ENCODE measurements at regions not wholly inside any gene's neighbourhood (a gene's known extent, or its start where the extent isn't known, plus 50 kb on each side); places are given as distances from the start of the nearest gene placed in this dataset.

GRCh38 chr17:52837492-52837891 is 679.0 kb upstream of the CA10 start:
- DNase-seq = no peak

DNA sequence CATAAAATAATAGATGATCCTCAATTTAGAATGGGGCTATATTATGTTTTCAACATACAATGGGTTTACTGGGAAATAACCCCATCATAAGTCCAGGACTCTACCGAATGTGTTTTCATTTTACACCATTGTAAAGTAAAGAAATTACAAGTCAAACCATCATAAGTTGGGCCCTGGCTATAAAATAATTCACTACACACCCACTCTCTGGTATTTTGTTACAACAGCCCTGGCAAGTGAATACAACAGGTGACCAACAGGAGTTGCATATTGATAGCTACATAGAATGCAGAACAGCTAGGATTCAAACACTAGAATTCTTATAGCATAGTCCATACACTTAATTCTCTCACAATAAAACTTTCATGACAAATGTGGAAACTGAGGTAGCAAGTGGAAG is 673.0 kb upstream of the CA10 start:
- no peak for DNase-seq

- DNase-seq = peak; percentile 16
These were observed 670.1 kb upstream of the CA10 start for GRCh38 chr17:52828621-52829020.

DNA sequence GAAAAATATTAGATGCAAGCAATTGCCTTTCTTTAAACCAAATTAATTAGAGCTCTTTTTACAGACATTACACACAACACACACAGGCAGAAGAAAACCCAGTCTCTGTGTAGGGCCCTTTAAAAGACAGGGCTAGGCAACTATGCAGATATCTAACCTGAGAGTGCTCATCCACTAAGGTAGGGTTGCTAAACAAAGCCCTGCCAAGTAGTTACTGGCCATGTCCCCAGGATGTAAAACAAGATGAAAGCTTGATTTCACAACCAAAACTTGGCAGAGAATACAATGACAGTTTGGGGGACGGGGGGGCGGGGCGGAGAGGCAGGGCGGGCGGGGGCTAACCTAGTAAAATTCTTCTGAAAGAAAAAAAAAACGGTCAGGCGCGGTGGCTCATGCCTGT is 669.0 kb upstream of the CA10 start:
- DNase-seq = no peak

DNA sequence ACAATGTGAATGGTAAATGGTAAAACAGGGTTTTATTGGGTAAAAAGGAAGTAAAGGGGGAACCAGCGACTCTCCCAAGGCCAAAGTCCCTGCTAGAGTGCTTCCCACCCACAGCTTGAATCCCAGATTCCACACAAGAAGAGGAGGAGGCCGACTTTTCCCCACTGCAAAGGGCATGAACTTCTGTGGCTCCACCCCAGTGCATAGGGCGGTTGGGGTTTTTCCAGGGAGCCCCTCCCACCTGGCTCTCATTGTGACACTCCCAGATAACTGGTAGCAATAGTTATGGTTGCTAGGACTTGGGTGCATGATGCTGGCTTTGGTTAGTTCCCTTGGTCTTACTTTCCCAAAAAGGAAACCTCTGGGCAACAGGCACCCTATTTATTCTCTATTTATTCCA is 666.0 kb upstream of the CA10 start:
- no peak for DNase-seq

- DNase-seq = no peak
These were observed 664.6 kb upstream of the CA10 start for GRCh38 chr17:52823155-52823554.

GRCh38 chr17:52790359-52790955 is 631.9 kb upstream of the CA10 start:
- peak; percentile 66 for DNase-seq

GRCh38 chr17:52789829-52790228 is 631.3 kb upstream of the CA10 start:
- DNase-seq = no peak

DNA sequence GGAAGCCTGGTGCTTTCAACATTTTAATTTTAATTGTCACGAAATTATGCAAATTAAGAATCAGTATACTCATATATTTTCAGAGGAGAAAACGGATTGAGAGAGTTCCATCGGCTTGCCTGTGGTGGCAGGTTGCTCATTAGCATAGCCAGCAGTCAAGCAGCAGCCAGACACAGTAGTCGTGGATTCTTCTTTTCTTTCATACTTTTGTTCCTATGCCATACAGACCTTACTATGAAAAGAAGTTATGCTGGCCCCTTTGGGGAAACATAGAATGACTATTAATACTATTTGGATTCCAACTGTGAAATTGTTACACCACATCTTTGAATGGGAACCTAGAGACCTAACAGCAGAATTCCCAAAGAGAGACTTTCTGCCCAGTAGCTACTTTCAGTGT is 617.7 kb upstream of the CA10 start:
- DNase-seq = no peak

DNA sequence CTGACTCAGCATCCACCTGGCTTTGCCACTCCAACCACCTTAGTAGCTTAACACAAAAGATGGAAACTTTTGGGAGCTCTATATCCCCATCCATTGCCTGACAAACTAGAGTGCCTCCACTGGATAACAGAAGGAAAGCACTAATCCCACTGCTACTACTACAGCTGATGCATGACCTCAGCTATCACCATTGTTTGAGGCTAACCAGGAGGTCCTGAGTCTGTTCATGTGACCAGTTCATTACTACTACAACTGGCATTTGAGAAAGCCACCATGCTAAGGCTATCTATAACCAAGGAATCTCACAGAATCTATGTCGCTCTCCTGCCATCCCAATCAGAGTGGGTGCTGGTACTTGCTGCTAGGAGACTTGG is 604.3 kb upstream of the CA10 start:
- DNase-seq = no peak

DNA sequence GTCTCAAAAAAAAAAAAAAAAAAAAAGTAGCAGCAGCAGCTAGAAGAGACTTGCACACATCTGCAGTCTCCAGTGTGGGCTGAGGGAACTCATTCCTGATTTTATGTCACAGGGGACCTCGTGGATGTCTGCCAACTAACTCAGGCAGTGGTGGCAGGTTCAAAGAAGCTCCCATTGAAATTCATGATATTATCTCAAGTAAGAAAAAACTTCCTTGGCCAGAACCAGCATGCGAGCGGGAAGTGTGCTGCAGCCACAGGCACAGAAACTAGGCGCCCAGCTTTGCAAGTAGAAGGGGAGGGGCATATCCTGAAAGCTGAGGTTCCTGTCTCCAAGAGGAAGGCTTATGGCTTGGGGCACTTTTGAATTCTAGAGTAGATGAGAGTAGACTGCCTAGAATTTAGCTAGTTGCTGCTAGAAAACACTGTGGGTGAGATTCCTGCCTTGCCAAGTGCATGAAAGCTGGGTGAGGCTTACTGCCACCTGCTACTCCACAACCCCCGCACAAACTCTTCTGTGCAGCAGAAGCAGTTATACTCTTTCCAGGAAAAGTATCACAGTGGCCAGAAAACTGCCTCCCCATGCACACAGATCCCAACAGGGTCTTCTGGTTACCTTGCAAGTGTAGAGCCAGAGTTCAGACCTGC is 603.8 kb upstream of the CA10 start:
- DNase-seq = no peak

GRCh38 chr17:52759864-52760263 is 601.4 kb upstream of the CA10 start:
- DNase-seq = no peak

GRCh38 chr17:52758481-52758880 is 600.0 kb upstream of the CA10 start:
- no peak for DNase-seq

DNA sequence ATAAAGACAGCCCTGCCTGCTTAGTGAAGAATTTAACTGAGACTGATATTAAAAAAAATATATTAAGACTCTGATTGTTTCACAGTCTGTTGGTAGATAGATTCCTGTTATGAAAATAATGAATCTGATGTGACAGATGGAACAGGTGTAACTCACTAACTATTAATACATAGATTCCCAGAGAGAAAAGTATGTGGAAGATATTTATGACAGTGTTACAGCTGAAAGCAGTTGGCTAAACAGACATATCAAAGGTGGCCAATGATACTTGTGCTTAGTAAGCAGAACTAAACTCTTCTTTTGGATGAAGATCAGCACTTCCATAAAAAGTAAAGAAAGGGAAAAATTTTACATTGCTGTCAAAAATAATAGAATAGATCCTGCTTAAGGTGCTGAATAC is 598.2 kb upstream of the CA10 start:
- no peak for DNase-seq

- DNase-seq = no peak
These were observed 596.3 kb upstream of the CA10 start for GRCh38 chr17:52754838-52755237.

GRCh38 chr17:52751051-52751450 is 592.5 kb upstream of the CA10 start:
- no peak for DNase-seq

DNA sequence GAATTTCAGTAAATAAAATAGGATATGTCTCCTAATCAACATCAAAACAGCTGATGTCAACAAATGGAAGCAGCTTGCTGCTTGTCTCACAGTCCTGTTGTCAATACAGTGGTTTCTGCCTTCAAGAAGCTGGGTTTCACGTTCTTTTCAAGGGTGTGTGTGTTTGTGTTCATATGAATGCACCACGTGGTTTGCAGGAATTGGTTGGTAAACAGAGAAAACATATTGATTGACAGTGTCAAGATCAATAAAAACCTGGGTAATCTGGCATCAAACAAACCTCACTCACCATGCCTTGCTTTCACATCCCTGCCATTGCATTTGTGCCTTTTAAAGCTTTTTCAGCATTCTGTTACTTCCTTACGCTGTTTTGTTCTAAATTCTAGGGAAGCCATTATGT is 585.7 kb upstream of the CA10 start:
- no peak for DNase-seq

DNA sequence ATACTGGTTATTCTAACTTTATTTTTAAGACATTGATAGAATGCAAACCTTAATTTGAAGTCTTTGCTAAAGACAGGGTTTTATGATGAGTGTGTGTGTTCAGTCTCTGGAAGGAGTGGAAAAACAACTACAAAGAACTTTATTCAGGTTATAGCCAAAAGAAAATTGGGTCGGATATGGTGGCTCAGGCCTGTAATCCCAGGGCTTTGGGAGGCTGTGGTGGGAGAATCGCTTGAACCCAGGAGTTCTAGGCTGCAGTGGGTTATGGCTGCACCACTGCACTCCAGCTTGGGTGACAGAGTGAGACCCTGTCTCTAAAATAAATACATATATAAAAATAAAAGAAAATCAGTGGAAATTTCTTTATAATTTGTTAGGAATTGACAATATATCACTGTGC is 581.5 kb upstream of the CA10 start:
- no peak for DNase-seq

GRCh38 chr17:52738791-52739190 is 580.3 kb upstream of the CA10 start:
- DNase-seq = no peak

DNA sequence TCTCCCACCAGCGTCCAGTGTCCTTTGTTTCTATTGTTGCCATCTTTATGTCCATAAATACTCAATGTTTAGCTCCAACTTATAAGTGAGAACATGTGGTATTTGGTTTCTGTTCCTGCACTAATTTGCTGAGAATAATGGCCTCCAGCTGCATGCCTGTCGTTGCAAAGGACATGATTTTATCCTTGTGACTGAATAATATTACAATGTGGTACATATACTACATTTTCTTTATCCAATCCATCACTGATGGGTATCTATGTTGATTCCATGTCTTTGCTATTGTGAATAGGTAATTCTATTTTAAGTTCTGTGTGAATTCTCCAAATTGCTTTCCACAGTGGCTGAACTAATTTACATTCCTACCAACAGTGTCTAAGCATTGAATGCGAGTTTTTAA is 578.6 kb upstream of the CA10 start:
- no peak for DNase-seq

- DNase-seq = no peak
These were observed 574.3 kb upstream of the CA10 start for GRCh38 chr17:52732841-52733240.

- DNase-seq = no peak
These were observed 566.1 kb upstream of the CA10 start for GRCh38 chr17:52724578-52724977.

DNA sequence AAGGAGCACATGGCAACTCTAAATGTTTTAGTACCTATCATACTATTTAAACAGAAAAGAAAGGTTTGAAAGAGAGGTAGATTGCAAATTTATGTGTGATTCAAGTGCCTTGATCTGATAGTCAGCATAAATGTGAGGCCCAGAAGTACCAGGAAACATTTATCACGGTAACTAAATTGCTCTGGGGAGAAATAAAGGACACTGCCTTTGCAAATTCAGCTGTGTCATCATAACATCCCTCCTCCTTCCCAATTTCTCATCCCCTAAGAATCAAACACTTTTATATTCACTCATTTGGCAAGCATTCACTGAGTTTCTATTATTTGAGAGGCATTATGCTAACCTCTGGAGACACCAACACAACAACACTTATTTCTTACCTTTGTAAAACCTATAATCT is 563.4 kb upstream of the CA10 start:
- peak; percentile 59 for DNase-seq

DNA sequence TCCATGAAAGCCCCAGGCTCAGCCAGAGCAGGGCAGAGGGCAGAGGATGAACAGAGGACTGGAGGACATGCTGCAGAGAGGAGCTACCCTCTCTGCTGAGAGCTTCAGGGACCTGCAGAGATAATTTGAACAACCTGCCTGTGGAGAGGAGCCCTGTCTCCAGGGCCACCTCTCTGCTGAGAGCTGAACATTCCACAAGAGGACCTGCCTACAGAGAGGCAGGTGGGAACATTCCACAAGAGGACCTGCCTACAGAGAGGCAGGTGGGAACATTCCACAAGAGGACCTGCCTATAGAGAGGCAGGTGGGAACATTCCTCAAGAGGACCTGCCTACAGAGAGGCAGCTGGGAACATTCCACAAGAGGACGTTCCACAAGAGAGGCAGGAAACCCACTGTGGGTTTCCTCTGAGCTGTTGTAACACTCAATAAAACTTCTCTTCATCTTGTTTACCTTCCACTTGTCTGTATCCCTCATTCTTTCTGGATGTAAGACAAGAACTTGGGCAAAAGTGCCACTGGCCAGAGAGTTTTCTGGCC is 551.9 kb upstream of the CA10 start:
- no peak for DNase-seq

DNA sequence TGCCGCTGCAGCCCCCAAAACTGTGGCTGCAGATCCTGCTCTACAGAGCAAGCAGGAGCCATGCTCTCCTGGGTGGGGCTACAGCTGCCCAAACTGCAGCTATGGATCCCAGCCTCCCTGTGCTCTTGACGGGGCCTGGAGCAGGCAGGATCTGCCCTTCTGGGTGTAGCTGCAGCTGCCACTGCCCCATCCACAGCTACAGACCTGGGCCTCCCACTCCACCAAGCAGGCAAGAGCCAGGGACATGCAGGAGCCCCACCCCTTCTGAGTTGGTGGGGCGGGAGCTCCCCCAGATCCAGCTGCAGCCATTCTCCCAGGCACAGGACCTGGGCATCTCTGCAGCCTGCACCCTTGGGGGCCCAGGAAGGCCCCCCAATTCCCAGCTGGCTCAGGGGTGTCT is 551.2 kb upstream of the CA10 start:
- no peak for DNase-seq
